Stimulated activated CD4-positive, alpha-beta T cell treated with anti-CD3 and anti-CD28 coated beads, Interleukin-2, amount 100 ng/mL, for 24 hours (primary cell): ENCODE measurements at regions not wholly inside any gene's neighbourhood (a gene's known extent, or its start where the extent isn't known, plus 50 kb on each side); places are given as distances from the start of the nearest gene placed in this dataset.
"Not testable (repeated sequence)": the region's sequence is repeated elsewhere in the genome, so short reads cannot be mapped to it uniquely, and the experiment has no call there.

Experiments
- DNase-seq, 2 donors: peaks; one replicate each; pipeline ENCODE4 v3.0.0-alpha.2; 2020

GRCh38 chr7:119647286-119647685 lies 625.7 kb upstream of the KCND2 start:
- no peak for DNase-seq

- DNase-seq, result not testable (repeated sequence)
Observed at GRCh38 chr7:119648752-119649151, 624.2 kb upstream of the KCND2 start.

- no peak for DNase-seq
Observed at GRCh38 chr7:119660080-119660479, 612.9 kb upstream of the KCND2 start.

GRCh38 chr7:119664601-119665000 lies 608.4 kb upstream of the KCND2 start:
- DNase-seq, result no peak

GRCh38 chr7:119665796-119666195 lies 607.2 kb upstream of the KCND2 start:
- DNase-seq, result no peak

GRCh38 chr7:119681336-119681735 lies 591.6 kb upstream of the KCND2 start:
- DNase-seq, result no peak

- no peak for DNase-seq
Observed at GRCh38 chr7:119684763-119685162, 588.2 kb upstream of the KCND2 start.

- DNase-seq, result no peak
Observed at GRCh38 chr7:119685906-119686305, 587.1 kb upstream of the KCND2 start.

GRCh38 chr7:119688831-119689230 lies 584.1 kb upstream of the KCND2 start:
- DNase-seq, result no peak

- DNase-seq, result no peak
Observed at GRCh38 chr7:119692541-119692940, 580.4 kb upstream of the KCND2 start.

- DNase-seq, result no peak
Observed at GRCh38 chr7:119694506-119694905, 578.5 kb upstream of the KCND2 start.

GRCh38 chr7:119696336-119696735 lies 576.6 kb upstream of the KCND2 start:
- no peak for DNase-seq

GRCh38 chr7:119703895-119704294 lies 569.1 kb upstream of the KCND2 start:
- no peak for DNase-seq

- no peak for DNase-seq
Observed at GRCh38 chr7:119706608-119707007, 566.4 kb upstream of the KCND2 start.

- DNase-seq, result no peak
Observed at GRCh38 chr7:119708891-119709290, 564.1 kb upstream of the KCND2 start.

GRCh38 chr7:119711104-119711503 lies 561.9 kb upstream of the KCND2 start:
- no peak for DNase-seq

- no peak for DNase-seq
Observed at GRCh38 chr7:119712886-119713462, 560.0 kb upstream of the KCND2 start.

- DNase-seq, result no peak
Observed at GRCh38 chr7:119713606-119714005, 559.4 kb upstream of the KCND2 start.

GRCh38 chr7:119720541-119720940 lies 552.4 kb upstream of the KCND2 start:
- DNase-seq, result no peak

GRCh38 chr7:119724041-119724792 lies 548.8 kb upstream of the KCND2 start:
- no peak for DNase-seq

GRCh38 chr7:119733127-119733879 lies 539.7 kb upstream of the KCND2 start:
- DNase-seq, result no peak

GRCh38 chr7:119737390-119737789 lies 535.6 kb upstream of the KCND2 start:
- DNase-seq, result no peak

- DNase-seq, result not testable (repeated sequence)
Observed at GRCh38 chr7:119745280-119745679, 527.7 kb upstream of the KCND2 start.

- DNase-seq, result no peak
Observed at GRCh38 chr7:119748251-119748860, 524.6 kb upstream of the KCND2 start.
